Transverse colon (tissue), 3 donors: ENCODE measurements at regions not wholly inside any gene's neighbourhood (a gene's known extent, or its start where the extent isn't known, plus 50 kb on each side); places are given as distances from the start of the nearest gene placed in this dataset.

ENCODE experiments used
- EP300 ChIP-seq: sonication (generic); formaldehyde crosslinking; IDR thresholded peaks from one replicate; pipeline ENCODE4 v1.6.1; 2017; ENCODE audit warnings: antibody characterized with exemption, low read depth
- POLR2A ChIP-seq: fragments of 450-650 bp; IDR thresholded peaks from one replicate; pipeline ENCODE4 v1.6.1; 2016; ENCODE audit warnings: antibody characterized with exemption, mild to moderate bottlenecking, moderate library complexity
- TF ChIP-seq, protein P1 (sequence below), 5 experiments: fragments of 200-600 bp in 3 of 5; fragments of 450-650 bp in 2 of 5; sonication (generic) in 3 of 5; IDR thresholded peaks; 1 replicate in 2 of 5; 2 replicates in 3 of 5; pipeline ENCODE4 v1.5.1; 2016 to 2017; ENCODE audit warnings: antibody characterized with exemption in 5 of 5, inconsistent platforms in 3 of 5, mild to moderate bottlenecking in 2 of 5, moderate library complexity in 1 of 5

DNA sequence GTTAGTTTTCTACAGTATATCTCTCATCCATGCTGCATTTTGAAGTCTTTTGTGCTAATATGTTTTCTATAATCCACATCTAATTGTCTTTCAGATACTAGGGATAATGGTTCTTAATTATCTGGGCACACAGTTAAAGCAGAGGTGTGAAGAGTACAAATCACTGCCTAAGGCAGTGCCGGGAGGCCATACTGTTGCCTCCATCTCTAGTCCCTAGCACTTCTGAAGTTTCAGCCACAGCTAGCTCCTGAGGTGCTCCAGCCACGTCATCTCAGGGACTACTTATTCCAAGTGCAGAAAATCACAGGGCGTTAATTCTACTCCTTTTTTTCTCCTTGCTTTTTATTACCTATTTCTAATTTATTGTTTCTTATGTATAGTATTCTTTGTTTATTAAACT, 760.0 kb upstream of the FAM174A start:
- TF ChIP-seq EP300 (no peak), POLR2A (no peak)
- TF ChIP-seq, protein P1, sequence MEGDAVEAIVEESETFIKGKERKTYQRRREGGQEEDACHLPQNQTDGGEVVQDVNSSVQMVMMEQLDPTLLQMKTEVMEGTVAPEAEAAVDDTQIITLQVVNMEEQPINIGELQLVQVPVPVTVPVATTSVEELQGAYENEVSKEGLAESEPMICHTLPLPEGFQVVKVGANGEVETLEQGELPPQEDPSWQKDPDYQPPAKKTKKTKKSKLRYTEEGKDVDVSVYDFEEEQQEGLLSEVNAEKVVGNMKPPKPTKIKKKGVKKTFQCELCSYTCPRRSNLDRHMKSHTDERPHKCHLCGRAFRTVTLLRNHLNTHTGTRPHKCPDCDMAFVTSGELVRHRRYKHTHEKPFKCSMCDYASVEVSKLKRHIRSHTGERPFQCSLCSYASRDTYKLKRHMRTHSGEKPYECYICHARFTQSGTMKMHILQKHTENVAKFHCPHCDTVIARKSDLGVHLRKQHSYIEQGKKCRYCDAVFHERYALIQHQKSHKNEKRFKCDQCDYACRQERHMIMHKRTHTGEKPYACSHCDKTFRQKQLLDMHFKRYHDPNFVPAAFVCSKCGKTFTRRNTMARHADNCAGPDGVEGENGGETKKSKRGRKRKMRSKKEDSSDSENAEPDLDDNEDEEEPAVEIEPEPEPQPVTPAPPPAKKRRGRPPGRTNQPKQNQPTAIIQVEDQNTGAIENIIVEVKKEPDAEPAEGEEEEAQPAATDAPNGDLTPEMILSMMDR (IDR thresholded peaks at IDR 0.05): no peak
